VCaP (cell line): ENCODE measurements at regions not wholly inside any gene's neighbourhood (a gene's known extent, or its start where the extent isn't known, plus 50 kb on each side); places are given as distances from the start of the nearest gene placed in this dataset.
A peak's percentile ranks its signal among the peaks of the same experiment; 100 is the strongest.
"Not testable (repeated sequence)": the region's sequence is repeated elsewhere in the genome, so short reads cannot be mapped to it uniquely, and the experiment has no call there.

Source experiments
- H3K27ac ChIP-seq: fragments of 450-650 bp; 2 replicates; pipeline ENCODE4 v1.5.1; 2017
- CTCF ChIP-seq: fragments of 450-650 bp; conservative IDR thresholded peaks from 2 replicates; pipeline ENCODE4 v1.5.1; 2017; ENCODE audit warnings: mild to moderate bottlenecking, moderate library complexity

GRCh38 chr18:7178568-7178967 lies 52.3 kb upstream of the LRRC30 start:
- H3K27ac ChIP-seq = not testable (repeated sequence)

- peak; percentile 88 for TF ChIP-seq CTCF
- no peak overlapping the region for H3K27ac ChIP-seq
Observed at GRCh38 chr18:7177116-7177744, 53.7 kb upstream of the LRRC30 start.

- peak; percentile 66 for TF ChIP-seq CTCF
- no peak overlapping the region for H3K27ac ChIP-seq
Observed at GRCh38 chr18:7174344-7175095, 56.4 kb upstream of the LRRC30 start.

- H3K27ac ChIP-seq = no peak overlapping the region
- no peak for TF ChIP-seq CTCF
Observed at GRCh38 chr18:7173216-7173615, 55.6 kb upstream of the LAMA1 start.

- no peak overlapping the region for H3K27ac ChIP-seq
- no peak for TF ChIP-seq CTCF
Observed at GRCh38 chr18:7172611-7173010, 55.0 kb upstream of the LAMA1 start.

GRCh38 chr18:7170292-7170691 lies 52.7 kb upstream of the LAMA1 start:
- no peak for TF ChIP-seq CTCF

GRCh38 chr18:7169601-7170000 lies 52.0 kb upstream of the LAMA1 start:
- no peak for TF ChIP-seq CTCF
- no peak overlapping the region for H3K27ac ChIP-seq

More at GRCh38 chr18:7170292-7170691, 52.7 kb upstream of the LAMA1 start:
- no peak overlapping the region for H3K27ac ChIP-seq

GRCh38 chr18:7168408-7168807 lies 50.8 kb upstream of the LAMA1 start:
- no peak for TF ChIP-seq CTCF
- 0 out of 2 replicates have a peak overlapping the region, but pooled peaks have one; percentile 14 for H3K27ac ChIP-seq
